GM19240 (cell line): ENCODE measurements at regions not wholly inside any gene's neighbourhood (a gene's known extent, or its start where the extent isn't known, plus 50 kb on each side); places are given as distances from the start of the nearest gene placed in this dataset.
"Not testable (repeated sequence)": the region's sequence is repeated elsewhere in the genome, so short reads cannot be mapped to it uniquely, and the experiment has no call there.

Source experiments
- DNase-seq: peaks from one replicate; pipeline ENCODE4 v3.0.0; 2011; ENCODE audit warnings: low spot score; ENCODE audit not compliant: insufficient read length

DNA sequence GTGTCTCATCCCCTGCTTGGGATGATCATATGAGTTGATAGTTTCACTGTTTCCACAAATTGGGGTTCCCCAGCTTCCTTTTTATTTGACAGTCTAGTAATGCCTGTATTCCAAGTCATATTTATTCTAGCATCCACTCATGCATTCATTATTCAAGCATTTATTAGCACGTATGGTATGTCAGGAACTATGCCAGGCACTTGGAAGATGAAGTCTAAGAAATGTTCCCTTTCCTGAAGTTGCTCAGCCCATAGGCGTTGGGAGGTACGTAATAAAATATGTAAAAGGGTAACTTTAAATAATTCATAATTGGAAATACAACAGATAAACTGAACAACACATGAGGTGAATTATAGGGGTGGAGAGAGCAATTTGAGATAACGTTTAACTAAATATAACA lies 338.0 kb upstream of the MAF start:
- no peak for DNase-seq

DNA sequence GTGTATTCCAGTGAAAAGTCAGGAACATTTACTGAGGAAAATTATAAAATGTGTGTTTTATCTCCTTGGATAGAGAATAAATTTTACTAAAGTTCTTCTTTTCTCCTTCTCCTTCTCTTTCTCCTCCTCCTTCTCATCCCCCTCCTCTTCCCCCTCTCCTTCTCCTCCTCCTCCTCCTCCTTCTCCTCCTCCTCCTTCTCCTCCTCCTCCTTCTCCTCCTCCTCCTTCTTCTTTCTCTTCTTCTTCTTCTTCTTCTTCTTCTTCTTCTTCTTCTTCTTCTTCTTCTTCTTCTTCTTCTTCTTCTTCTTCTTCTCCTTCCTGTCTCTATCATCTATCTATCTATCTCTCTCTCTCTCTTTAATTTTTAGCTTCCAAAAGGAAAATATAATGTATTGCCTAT lies 337.1 kb upstream of the MAF start:
- not testable (repeated sequence) for DNase-seq

DNA sequence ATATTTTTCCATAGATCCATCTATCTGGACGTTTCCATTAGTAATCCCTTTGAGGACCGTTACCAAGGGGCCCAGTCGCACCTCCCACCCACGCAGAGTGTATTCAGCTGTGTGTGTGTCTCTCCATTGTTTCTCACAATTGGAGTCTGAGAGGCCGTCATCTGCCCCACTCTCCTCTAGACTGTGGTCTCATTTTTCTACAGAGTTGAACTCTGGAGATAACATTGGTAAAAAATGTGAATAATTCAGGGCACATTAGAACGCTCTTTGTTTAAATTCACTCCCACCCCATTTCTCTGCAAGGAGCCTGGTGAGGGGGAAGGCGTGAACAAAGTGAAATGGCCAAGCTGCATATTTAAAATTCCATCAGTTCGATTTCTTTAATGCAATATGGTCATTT lies 333.1 kb upstream of the MAF start:
- no peak for DNase-seq

DNA sequence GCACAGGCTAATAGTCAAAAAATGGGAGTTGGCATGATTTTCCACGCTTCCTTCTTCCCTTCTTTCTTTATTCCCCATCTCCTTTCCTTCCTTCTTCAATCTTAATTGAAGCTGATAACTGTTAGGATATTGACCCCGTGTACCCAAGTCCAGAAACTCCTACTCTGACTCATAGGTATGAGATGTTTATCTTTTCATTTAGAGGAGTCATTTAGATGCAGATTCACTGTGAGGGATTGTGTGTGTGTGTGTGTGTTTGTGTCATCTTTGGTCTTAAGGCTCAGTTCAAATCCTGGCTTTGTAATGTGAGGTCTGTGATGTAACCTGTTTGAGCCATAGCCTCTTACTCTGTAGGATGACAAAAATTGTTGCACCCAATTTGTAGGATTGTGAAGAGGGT lies 332.0 kb upstream of the MAF start:
- DNase-seq, result no peak

DNA sequence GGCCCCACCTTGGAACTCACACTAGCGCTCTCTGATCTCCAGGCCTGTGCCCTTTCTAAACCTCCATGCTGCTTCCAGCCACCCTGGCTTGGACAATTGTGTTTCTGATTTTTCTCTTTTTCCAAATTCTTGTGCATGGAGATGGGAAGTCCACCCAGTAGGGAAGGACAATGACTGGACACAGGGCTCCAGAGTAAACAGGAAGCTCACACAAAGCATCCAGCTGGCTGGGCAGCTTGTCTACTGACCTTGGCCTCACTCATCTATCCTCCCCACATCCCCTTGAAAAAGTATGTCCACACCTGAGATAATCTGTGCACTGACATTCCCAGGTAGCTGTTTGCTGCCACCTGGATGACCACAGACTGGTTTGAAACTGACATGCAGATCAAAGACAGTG lies 331.2 kb upstream of the MAF start:
- DNase-seq, result no peak

DNA sequence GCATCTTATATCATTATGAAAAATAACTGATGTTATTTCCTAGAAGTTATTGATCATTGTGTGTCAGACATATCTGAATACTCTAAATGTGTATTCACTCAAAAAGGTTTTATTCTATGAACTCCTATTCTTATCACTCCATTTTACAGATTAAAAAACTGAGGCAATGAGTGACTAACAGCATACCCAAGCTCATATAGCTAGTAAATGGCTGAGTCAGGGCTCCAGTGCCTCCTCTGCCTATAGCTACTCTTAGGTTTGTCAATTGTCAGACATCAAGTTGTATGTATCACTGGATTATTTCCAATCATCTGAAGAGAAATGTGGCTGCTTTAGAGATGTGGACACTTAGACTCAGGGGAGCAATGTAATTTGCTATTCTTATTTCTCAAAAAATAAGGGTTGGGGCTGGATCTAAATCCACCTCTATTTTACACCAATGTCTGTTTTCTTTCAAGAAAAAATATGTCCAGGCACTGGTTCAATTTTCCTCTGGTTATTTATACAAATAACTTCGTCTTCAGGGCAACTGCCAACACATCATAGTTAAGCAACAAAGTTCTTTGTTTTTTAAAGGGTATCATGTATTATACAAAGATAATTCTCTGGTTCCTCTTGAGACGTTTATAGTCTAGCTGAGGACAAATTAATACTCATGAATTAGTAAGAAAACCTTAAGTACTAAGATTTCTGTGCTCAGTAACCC lies 328.9 kb upstream of the MAF start:
- no peak for DNase-seq

DNA sequence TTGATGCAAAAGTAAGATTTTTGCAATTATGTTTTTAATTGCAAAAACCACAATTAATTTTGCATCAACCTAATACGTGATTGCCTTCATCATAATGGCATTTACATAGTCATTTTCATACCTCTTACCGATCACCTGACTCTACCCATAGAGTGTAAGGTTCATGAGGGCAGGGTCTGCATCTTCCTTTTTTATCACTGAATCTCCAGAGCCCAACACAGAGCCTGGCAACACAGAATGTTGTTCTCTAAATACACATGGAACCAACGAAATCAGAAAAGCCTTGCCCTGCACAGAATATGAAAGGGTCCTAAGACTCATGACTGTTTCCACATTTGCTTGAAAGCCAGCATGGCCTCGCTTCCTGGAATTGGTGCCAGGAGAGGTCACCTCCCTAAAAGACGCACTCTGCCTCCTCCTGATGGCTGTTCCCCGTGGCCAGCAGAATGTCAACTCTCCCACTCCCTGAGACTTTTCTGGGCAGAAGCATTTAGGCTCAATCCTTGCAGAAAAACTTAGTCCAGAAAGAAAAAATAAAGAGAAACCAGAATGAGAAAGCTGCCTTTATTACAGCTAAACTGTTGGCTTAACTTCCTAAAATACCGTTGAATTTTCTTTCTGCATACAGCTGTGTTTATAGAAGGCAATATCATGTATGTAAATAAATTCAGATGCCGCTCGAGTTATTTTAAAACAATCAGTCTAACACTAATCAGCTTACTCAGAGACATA lies 327.8 kb upstream of the MAF start:
- DNase-seq, result no peak

DNA sequence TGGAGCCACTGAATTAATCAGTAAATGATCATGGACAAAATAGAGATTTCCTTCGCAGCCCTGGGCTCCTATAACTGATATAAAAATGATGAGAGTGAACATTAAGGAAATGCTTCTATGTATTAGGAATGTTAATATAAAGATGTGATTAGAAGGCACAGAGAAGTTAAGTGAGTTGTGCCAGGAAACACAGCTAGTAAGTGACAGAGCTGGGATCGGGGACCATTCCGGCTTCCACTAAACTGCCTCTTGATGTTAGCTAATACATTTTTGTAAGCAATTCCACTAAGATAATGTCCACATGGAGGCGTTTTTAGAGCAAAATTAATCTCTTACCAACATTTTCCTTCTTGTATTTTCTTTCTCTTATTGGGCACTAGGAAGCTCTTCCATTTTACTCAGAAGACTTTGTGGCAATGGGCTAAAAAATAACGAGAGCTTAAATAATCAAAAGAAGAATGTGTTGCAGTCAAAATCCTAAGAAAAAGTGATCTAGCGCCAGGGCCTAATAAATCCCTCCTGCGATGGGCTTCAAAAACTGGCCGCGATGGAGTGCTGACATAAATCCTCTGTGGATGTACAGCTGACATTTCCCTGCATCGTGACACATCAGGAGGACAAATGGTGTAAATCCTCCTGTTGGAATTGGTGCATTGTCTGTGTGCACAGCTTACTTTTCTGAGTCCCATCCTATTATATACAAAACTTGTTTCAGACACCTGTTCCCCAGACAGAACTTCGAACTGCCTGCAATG lies 326.1 kb upstream of the MAF start:
- DNase-seq, result no peak

DNA sequence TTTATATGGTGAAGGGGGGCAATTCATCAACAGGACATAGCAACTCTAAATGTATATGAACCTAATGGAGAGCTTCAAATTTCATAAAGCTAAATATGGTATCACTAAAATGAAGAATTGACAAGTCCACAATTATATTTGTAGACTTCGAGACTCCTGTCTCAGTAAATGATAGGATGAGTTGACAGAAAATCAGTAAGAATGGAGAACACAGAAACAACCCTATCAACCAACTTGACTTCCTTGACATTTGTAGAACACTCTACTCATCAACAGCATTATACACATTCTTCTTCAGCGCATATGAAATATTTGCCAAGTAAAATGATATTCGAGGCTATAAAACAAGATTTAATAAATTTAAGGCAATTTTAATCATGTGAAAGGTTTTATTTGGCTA lies 322.9 kb upstream of the MAF start:
- DNase-seq, result no peak

DNA sequence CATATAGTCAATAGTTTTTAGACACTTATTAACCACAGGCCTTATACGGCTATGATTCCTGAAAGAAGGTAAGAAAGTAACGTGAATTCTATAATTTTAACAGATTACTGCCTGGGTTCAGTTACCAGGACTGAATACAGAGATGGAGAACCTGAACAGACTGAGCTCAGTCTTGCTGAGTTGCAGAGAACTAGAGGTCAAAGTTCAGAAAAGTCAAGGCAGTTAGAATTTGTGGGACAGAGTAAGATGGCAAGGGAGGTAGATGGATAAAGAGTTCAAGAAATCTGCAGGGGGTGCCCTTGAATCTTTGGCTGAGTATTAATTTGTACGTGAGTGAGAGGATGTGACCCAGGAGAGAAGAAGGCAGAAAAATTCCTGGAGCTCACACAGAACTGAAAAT lies 320.1 kb upstream of the MAF start:
- DNase-seq, result no peak

DNA sequence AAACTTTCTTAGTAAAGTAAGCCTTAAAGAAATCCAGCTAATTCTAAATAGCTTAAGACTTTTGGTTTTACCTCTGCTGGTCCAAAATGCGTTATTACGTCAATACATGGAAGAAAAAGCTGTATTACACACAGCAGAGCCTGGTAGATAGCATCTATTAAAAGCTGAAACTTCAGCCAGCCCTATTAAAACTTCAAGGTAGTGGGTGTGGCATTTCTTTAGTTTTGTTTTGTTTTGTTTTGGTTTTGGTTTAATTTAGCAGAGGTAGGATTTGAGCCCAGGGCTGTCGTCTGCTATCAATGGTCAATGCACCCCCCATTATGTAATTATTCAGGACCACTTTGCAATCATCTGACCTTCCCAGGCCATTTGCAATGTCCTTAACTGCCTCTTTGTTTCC lies 318.4 kb upstream of the MAF start:
- DNase-seq, result no peak

DNA sequence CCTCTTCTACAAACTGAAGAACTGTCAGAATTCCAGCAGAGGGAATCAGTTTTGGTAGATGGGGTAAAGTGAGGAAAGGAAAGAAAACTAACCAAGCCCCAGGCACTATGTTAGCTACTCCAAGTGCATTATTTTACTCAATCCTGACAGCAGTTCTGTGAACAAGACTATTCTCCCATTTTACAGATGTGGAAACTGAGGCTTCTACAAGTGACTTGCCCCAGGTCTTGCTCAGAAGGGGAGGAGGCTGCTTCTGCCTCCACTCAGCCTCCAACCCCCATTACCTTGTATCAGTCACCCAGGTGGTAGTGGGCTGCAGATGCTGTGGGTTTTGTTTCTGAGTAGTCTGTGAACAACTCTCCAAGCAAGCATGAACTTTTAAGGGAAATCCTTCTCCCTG lies 315.2 kb upstream of the MAF start:
- no peak for DNase-seq

DNA sequence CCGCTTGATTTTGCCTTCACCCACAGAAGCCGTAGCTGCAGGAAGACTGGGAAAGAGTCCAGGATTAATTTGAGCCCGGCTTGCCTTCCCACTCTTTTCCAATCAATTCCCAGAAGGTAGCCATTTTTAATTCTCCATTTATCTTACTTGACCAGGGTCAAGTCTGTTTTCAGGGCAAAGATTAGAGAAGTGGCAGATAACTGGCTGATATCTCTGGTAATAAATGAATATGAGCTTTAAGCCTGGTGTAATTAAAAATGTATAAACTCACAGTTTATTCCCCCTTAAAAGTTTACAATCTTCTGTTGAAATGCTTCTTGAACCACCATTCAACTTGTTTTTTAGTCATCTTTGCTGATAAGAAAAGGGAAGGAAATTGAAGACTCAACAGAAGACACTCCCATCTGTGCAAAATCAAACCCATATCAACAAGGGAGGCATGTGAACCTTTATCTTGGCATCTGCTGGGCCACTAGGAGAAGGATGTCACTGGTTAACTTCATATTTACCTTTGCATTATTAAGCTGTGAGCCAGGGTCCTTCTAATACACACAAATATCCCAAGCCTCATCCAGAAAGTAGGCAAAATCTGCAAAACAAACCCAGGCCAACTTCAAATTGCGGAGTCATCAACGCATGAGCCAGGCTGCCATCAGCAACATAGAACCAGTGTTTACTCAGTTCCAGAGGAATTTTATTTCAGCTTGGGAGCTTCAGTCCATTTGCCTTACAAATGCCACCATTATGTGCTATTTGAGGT lies 314.6 kb upstream of the MAF start:
- DNase-seq, result no peak

DNA sequence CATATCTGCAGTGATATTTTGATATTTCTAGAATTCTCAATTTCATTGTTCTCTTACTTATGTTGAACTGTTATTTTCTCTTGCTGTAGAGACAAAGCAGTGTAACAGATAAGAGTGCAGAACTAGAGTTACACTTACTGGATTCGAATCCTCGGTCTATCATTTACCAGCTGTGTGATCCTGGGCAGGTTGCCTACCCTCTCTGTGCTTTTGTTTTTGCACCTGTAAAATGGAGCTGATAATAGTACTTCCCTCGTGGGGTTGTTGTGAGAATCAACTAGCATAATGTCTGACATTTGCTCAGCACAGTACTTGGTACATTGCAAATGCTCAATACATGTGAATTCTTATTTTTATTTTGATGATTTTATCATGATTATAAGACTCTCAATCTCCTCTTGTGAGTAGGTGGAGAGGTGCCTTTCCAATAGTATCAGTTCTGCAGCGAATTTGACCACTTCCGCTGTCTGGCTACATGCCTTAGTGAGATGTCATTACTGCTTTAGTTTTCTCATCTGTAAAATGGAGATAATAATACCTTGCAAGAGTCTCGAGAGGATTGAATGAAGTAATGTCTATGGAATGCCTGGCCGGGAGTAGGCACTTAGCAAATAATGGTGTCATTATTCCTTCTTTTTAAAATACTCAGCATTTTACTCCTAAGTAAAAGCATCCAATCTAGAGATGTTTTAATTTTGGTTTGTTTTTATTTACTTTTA lies 312.2 kb upstream of the MAF start:
- no peak for DNase-seq

DNA sequence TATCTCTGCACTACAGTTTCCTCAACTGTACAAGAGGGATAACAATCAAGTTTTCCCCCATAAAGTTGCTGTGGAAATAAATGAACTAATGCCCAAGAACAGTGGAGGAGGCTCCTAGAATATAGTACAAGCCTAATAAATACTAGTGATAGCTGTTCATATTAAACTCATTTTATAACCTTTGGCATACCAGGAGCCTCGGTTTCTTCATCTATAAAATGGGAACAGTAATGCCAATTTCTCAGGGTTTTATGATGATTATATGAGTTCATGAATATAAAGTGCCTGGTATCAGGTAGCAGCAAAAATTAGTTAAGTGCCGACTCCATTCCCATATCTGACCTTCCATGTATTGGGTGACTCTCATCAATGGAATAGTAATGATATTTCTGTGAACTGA lies 311.1 kb upstream of the MAF start:
- DNase-seq, result no peak

DNA sequence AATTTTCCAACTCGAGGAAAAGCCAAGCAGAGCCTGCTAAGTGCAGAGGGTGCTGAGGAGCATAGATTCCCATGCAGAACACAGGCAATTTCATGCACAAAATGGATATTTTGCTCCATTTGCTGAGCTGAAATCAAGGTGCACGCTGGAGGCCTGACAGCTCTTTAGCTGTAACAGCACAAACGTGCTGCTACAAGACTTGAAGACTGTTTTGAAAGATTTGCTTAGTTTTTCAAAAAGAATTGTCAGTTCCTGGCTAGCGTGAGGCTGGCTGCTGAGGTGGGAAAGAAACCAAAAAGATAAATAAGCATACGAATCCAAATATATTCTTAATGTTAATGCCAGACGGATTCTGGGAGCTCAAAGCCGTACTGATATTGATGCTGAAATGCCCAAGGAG lies 309.0 kb upstream of the MAF start:
- no peak for DNase-seq

DNA sequence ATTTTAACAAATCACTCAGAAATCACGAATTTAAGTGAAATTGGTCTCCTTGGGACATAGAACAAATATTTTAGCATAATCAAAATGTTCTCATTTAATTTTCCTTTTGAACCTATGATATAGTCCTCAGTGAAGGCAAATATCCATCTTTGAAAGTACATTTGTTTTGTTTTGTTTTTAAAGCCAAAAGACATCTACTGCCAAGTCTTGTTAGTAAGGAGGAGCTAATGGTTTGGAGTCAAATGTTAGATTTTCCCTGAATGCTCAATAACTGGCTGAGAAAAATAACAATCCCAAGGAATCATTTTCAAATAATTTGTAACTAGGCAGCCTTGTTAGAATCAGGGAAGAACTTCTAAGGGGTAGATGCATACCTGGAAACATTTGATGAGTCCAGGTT lies 302.9 kb upstream of the MAF start:
- no peak for DNase-seq

DNA sequence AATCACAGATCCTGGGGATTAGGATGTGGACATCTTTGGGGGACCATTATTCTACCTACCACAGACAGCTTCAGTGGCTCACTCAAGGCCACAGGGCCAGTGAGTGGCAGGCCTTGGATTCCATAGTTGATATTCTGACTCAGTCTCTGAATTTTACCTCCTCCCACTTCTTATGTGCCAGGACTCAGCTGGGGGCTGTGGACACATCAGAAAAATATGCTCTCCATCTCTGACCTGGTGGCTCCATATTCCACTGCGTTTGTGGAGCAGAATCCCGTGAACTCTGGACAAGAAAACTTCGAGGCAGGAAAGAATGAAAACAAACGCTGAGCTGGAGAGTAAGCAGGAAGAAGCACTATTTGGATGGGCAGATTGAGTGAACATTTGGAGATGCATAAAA lies 301.8 kb upstream of the MAF start:
- no peak for DNase-seq

DNA sequence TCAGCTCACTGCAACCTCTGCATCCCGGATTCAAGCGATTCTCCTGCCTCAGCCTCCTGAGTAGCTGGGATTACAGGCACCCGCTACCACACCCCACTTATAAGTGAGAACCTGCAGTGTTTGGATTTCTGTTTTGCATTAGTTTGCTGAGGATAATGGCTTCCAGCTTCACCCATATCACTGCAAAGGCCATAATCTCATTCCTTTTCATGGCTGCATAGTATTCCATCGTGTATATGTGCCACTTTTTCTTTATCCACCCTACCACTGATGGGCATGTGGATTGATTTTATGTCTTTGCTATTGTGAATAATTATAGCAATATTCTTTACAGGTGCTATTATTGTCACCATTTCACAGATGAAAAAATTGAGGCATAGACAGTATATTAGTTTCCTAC lies 301.0 kb upstream of the MAF start:
- DNase-seq, result no peak

DNA sequence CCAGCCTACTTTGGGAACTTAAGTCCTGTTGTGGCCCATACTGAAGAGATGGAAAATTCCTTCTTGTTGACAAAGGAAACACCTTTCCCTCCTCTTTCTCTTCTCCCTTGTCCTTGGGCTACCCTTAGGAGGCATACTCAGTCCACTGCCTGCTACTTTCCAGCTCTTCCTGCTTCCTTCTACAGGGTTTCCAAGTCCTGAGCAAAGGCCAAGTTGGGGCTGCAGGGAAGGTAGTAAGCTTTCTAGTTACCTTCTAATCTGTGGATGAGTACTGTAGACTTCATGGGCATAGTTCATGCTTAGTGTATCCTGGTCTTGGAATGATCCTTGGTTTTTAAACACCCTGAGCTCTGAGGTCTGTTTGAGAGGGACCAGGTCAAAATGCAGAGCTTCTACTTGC lies 299.2 kb upstream of the MAF start:
- no peak for DNase-seq

DNA sequence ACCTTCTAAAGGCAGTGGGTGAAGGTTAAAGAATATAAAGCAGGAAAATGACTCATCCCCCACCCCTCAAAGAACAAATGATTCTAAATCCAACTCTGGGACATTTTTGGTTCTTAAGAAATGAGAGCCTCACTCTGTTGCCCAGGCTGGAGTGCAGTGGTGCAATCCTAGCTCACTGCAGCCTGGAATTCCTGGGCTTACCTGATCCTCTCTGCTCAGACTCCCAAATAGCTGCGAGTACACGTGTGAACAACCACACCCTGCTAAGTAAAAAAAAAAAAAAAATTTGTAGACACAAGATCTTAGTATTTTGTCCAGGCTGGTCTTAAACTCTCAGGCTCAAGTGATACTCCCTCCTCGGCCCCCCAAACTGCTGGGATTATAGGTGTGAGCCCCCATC lies 298.8 kb upstream of the MAF start:
- no peak for DNase-seq
